NCI-H1105 treated with DMSO at 0.1 percent for 48 hours (cell line): ENCODE measurements at regions not wholly inside any gene's neighbourhood (a gene's known extent, or its start where the extent isn't known, plus 50 kb on each side); places are given as distances from the start of the nearest gene placed in this dataset.

ENCODE experiments used
- DNase-seq: peaks from one replicate; lab custom pipeline; 2025; lab: John Stamatoyannopoulos, UW

- DNase-seq: no peak
Measured at GRCh38 chr12:89993632-89994031, 285.0 kb upstream of the ATP2B1 start.

GRCh38 chr12:89992668-89993451, 284.2 kb upstream of the ATP2B1 start:
- no peak for DNase-seq

GRCh38 chr12:89991807-89992590, 283.4 kb upstream of the ATP2B1 start:
- no peak for DNase-seq

GRCh38 chr12:89988188-89988915, 279.7 kb upstream of the ATP2B1 start:
- no peak for DNase-seq

GRCh38 chr12:89985935-89986334, 277.3 kb upstream of the ATP2B1 start:
- no peak for DNase-seq

- DNase-seq: no peak
Measured at GRCh38 chr12:89984846-89985245, 276.2 kb upstream of the ATP2B1 start.

- no peak for DNase-seq
Measured at GRCh38 chr12:89983622-89984021, 275.0 kb upstream of the ATP2B1 start.

- no peak for DNase-seq
Measured at GRCh38 chr12:89980236-89980635, 271.6 kb upstream of the ATP2B1 start.

- no peak for DNase-seq
Measured at GRCh38 chr12:89977405-89978085, 268.9 kb upstream of the ATP2B1 start.

- DNase-seq: no peak
Measured at GRCh38 chr12:89976866-89977265, 268.2 kb upstream of the ATP2B1 start.

- DNase-seq: no peak
Measured at GRCh38 chr12:89975574-89975973, 266.9 kb upstream of the ATP2B1 start.

- DNase-seq: no peak
Measured at GRCh38 chr12:89971880-89972279, 263.2 kb upstream of the ATP2B1 start.

- no peak for DNase-seq
Measured at GRCh38 chr12:89970722-89971121, 262.1 kb upstream of the ATP2B1 start.

- DNase-seq: no peak
Measured at GRCh38 chr12:89969093-89969492, 260.5 kb upstream of the ATP2B1 start.

- DNase-seq: no peak
Measured at GRCh38 chr12:89968151-89968700, 259.6 kb upstream of the ATP2B1 start.

- DNase-seq: no peak
Measured at GRCh38 chr12:89966495-89967240, 258.0 kb upstream of the ATP2B1 start.

GRCh38 chr12:89965993-89966392, 257.4 kb upstream of the ATP2B1 start:
- no peak for DNase-seq

GRCh38 chr12:89962648-89963047, 254.0 kb upstream of the ATP2B1 start:
- DNase-seq: no peak

- peak; percentile 16 for DNase-seq
Measured at GRCh38 chr12:89960607-89961394, 252.2 kb upstream of the ATP2B1 start.

- DNase-seq: no peak
Measured at GRCh38 chr12:89960011-89960507, 251.4 kb upstream of the ATP2B1 start.
